ENCODE measurements at regions not wholly inside any gene's neighbourhood (a gene's known extent, or its start where the extent isn't known, plus 50 kb on each side); places are given as distances from the start of the nearest gene placed in this dataset.
"Not testable (repeated sequence)": the region's sequence is repeated elsewhere in the genome, so short reads cannot be mapped to it uniquely, and the experiment has no call there.

GRCh38 chr9:113705306-113705927 is 170.7 kb upstream of the ZNF618 start:
- no peak for DNase-seq

GRCh38 chr9:113705928-113706519 is 170.1 kb upstream of the ZNF618 start:
- DNase-seq = no peak

GRCh38 chr9:113707953-113708695 is 168.0 kb upstream of the ZNF618 start:
- no peak for DNase-seq

GRCh38 chr9:113708821-113709713 is 167.0 kb upstream of the ZNF618 start:
- no peak for DNase-seq

- no peak for DNase-seq
Measured at GRCh38 chr9:113709721-113710120, 166.4 kb upstream of the ZNF618 start.

GRCh38 chr9:113711251-113711650 is 164.9 kb upstream of the ZNF618 start:
- DNase-seq = no peak

- DNase-seq = no peak
Measured at GRCh38 chr9:113712053-113712452, 164.1 kb upstream of the ZNF618 start.

GRCh38 chr9:113715086-113715485 is 161.0 kb upstream of the ZNF618 start:
- DNase-seq = no peak

- no peak for DNase-seq
Measured at GRCh38 chr9:113719919-113720318, 156.2 kb upstream of the ZNF618 start.

GRCh38 chr9:113720495-113720894 is 155.6 kb upstream of the ZNF618 start:
- DNase-seq = no peak

- DNase-seq = no peak
Measured at GRCh38 chr9:113721856-113722255, 154.3 kb upstream of the ZNF618 start.

GRCh38 chr9:113724202-113724601 is 151.9 kb upstream of the ZNF618 start:
- no peak for DNase-seq

GRCh38 chr9:113728989-113729388 is 147.1 kb upstream of the ZNF618 start:
- no peak for DNase-seq

GRCh38 chr9:113734826-113735225 is 141.3 kb upstream of the ZNF618 start:
- no peak for DNase-seq

GRCh38 chr9:113737517-113738271 is 138.4 kb upstream of the ZNF618 start:
- DNase-seq = no peak

GRCh38 chr9:113738496-113738892 is 137.6 kb upstream of the ZNF618 start:
- DNase-seq = no peak

- DNase-seq = no peak
Measured at GRCh38 chr9:113738893-113739604, 137.1 kb upstream of the ZNF618 start.

GRCh38 chr9:113739605-113740507 is 136.3 kb upstream of the ZNF618 start:
- not testable (repeated sequence) for DNase-seq

- not testable (repeated sequence) for DNase-seq
Measured at GRCh38 chr9:113740508-113741500, 135.3 kb upstream of the ZNF618 start.

Measured in NCI-H2081 treated with DMSO at 0.1 percent for 48 hours (cell line).